ENCODE measurements at regions not wholly inside any gene's neighbourhood (a gene's known extent, or its start where the extent isn't known, plus 50 kb on each side); places are given as distances from the start of the nearest gene placed in this dataset.

DNA sequence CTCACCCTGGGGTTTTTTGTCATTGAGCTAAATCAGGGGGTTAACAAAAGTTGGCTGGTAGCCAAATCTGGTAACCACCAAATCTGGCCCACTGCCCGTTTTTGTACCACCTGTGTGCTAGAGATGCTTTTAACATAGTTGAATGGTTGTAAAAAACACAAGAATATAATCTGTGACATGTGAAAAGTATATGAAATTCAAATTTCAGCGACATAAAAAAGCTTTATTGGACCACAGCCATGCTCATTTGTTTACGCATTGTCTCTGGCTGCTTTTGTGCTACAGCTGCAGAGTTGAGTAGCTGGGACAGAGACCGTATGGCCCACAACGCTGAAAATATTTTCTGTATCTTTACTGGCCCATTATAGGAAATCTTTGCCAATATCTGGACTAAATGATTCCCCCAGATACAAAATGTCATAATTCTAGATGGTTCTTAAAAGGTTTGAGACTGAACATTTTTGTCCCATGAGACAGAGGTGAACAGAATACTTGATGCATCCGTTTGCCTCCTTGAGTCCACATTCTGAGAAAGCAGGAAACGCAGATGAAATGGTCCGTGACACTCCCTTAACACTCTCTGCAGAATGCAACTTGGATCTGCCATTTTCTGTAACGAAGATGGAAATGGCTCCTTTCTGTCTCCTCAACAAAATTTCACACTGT lies 120.9 kb upstream of the PDZRN3 start:
- DNase-seq (ENCODE audit: low spot score): no peak

- DNase-seq (ENCODE audit: low spot score): no peak
Measured at GRCh38 chr3:73743551-73743950, 118.8 kb upstream of the PDZRN3 start.

DNA sequence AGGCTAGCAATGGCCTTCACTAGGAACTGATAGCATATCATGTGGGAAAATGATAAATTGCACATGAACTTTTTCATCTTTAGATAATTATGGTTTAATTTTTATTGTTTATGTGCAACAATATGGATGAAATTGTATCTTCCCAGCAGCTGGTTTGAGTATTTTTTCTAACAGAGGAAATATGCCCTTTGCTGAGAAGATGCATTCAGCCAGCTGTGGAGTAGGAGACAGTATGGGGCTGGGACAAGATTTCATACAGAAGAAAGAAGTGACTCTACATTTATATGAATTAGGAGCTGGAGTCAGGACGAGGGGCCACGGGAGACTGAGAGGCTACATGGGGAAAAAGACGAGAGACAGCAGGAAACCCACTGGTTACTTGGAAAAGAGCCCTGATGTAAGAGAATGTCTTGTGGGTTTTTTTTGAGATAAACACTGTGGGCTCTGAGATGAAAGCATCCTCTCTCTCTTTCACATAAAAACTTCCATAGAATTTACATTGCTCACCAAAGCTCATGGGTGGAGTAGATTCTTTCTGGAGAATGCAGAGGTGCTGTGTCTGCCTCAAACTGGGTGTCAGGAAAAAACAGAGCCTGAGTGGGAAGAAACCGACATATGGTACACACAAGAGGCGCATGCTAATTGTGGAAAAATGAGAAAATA lies 115.2 kb upstream of the PDZRN3 start:
- DNase-seq (ENCODE audit: low spot score): no peak

DNA sequence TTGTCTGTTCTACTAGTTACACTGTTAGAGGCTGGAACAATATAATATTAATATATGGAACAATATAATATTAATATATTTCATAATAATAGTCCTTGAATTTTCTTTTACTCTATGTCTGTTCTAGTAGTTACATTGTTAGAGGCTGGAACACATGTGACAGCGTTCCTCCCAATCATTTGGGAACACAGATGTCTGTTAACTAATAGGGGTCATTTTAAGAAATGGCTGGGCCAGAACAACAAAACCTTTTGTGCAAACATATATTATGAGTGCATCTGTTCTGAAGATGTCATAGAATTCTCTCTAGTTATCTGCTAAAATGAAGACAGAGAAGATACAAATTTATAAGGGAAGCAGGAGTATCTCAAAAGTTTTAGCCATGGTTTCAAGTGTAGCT lies 114.0 kb upstream of the PDZRN3 start:
- DNase-seq (ENCODE audit: low spot score): no peak

GRCh38 chr3:73734211-73735089 lies 109.7 kb upstream of the PDZRN3 start:
- DNase-seq (ENCODE audit: low spot score): no peak

DNA sequence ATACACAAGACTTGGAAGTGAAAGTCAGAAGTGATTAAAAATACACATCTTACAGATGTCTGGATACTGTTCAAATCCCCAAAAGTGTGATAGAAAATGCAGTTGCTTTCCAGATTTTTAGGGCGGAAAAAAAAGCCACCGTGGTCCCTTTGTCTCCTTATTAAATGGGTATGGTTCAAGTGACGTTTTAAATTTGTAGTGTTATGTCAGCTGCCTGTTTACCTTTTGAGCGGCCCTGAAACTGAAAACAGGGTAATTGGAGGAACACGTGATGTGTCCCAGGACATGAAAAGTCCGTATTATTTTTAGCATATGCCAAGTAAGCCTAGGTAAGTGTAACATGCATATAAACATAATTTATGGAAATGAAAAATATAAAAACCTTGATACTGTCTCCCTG lies 109.0 kb upstream of the PDZRN3 start:
- DNase-seq (ENCODE audit: low spot score): no peak

- no peak for DNase-seq (ENCODE audit: low spot score)
Measured at GRCh38 chr3:73729969-73730440, 105.3 kb upstream of the PDZRN3 start.

DNA sequence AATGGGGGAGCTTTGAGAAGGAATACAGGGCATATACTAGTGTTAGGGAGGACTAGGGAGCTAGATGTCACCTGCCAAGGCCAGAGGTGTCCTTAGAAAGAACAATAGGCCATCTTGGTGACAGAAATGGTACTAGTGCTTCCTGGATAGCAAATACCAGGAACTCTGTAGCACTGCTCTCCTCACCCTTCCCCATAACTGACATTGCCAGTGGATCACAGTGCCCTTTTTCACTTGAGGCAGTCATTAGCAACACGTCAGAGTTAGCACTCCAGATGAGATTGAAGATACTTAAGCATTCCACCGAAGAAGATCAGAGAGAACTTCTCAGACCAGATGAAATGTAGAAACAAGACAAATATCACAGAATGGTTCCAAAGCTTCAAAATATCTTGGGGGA lies 103.1 kb upstream of the PDZRN3 start:
- DNase-seq (ENCODE audit: low spot score): no peak

DNA sequence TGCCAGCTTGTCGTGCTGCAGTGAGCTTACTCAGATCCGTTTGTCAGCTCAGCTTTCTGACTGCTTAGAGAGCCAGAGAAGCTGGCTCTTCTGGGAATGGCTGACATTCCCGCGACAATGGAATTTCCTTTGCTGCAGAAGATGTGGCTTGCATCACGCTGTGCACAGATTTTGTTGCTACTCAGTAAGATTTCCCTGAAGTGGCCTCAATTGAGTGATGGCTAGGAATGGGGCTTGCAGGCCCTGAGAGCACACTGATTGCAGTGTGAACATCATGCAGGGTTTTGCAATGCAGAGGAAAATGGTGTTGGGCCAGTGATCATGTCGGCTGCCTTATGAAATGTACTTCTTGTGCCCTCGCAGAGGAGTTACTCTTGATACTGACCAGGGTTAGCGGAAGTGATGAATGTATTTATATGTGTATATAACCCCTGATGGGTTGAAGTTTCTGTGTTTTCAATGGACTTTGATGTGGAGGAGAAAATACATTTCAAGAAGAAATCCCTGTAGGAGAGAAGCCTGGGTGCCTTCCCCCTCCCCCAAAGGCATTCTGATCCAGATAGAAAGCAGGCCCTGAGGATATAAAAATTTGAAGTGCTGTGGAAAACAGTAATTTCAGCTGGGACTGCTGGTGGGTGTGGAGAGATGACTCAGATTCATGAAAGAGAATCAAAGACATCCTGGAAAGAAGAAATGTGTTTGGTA lies 102.5 kb upstream of the PDZRN3 start:
- peak; percentile 40 for DNase-seq (ENCODE audit: low spot score)

- DNase-seq (ENCODE audit: low spot score): no peak
Measured at GRCh38 chr3:73723596-73723995, 98.9 kb upstream of the PDZRN3 start.

DNA sequence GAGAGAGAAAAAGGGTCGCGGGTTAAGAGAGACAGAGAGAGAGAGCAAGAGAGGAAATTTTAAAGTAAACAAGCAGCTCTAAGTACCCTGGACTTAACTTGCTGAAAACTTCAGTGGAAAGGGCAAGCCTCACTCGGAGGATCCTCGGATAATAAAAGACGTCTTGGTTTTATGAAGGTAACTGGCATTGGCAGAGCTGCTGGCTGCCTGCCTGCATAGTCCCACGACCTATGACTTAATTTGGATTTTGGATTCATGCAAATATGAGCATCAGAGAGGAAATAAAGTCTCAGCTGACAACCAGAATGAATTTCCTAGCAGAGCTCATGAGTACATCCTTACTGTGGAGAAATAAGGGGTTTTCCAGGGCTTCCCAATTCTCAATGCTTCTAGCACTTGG lies 95.1 kb upstream of the PDZRN3 start:
- DNase-seq (ENCODE audit: low spot score): no peak

- DNase-seq (ENCODE audit: low spot score): no peak
Measured at GRCh38 chr3:73719413-73719851, 94.7 kb upstream of the PDZRN3 start.

GRCh38 chr3:73718326-73719110 lies 93.8 kb upstream of the PDZRN3 start:
- DNase-seq (ENCODE audit: low spot score): no peak

DNA sequence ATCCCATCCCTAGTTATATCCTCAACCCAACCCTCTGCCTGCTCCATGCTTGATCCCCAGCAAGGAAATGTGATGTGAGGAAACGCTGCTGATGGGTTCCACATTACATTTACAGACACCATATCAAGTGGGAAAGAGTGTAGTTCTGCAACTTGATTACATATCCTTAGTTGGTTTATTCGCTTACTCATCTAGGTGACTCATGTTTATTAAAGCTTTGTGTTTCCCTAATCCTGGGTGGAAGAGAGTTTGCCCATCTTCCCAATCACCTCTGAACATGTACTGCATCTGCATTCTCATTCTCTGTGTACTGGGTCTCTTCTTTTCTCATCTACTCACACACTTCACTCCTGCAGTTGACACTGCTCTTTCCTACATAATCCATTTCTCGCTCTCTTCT lies 91.7 kb upstream of the PDZRN3 start:
- DNase-seq (ENCODE audit: low spot score): no peak

DNA sequence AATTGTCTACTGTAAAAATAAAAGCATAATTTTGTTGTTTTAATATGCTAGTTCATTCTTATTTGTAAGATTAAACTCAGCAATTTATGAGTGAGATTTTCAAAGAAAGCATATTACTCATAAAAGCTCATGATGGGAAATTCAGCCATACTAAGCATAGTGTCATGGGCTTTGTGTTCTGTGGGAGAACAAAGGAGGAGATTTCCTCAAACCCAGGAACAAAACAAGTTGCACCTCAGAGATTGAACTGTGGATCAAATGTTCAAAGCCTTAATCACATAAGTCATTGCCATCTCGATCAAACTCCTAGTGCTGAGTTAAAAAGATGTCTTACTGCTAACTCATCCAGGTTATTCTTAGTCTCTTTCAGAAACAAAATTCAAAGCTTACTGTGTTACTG lies 85.6 kb upstream of the PDZRN3 start:
- no peak for DNase-seq (ENCODE audit: low spot score)

GRCh38 chr3:73709712-73710111 lies 85.0 kb upstream of the PDZRN3 start:
- no peak for DNase-seq (ENCODE audit: low spot score)

DNA sequence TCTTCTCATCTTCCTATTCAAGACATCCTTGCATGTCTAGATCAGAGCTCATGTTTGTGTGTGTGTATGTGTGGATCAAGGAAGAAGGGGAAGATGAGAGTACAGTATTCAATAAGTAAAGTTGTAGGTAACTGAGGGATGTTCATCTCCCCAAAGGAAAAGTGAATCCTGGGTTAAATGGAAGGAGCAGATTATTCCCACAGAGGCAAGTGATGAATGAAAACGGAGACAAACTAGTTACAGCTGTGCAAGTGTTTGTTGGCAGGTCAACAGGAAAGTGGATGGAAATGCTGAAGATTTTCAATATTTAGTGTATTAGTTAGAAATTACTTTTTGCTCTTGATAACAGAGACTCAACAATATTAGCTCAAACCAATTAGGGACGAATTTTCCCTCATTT lies 84.2 kb upstream of the PDZRN3 start:
- DNase-seq (ENCODE audit: low spot score): no peak

GRCh38 chr3:73707772-73708171 lies 83.0 kb upstream of the PDZRN3 start:
- DNase-seq (ENCODE audit: low spot score): no peak

DNA sequence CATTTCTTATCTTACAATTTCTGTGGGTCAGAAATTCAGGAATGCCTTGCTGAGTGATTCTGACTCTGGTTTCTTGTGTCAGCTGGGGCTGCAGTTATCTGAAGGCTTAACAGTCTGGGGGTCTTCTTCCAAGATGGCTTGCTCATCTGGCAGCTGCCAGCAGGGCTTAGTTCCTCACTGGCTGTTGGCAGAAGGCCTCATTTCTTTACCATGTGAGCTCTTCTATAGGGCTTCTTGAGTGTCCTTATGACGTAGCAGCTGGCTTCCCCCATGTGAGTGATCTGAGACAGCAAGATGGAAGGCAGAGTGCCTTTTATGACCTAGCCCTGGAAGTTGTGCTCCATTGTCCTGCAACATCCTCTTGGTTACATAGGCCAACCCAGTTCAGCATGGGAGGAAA lies 82.0 kb upstream of the PDZRN3 start:
- no peak for DNase-seq (ENCODE audit: low spot score)

- DNase-seq (ENCODE audit: low spot score): no peak
Measured at GRCh38 chr3:73705792-73706191, 81.1 kb upstream of the PDZRN3 start.

GRCh38 chr3:73699327-73699726 lies 74.6 kb upstream of the PDZRN3 start:
- no peak for DNase-seq (ENCODE audit: low spot score)
